NCI-H146 treated with DMSO at 0.1 percent for 48 hours (cell line): ENCODE measurements at regions not wholly inside any gene's neighbourhood (a gene's known extent, or its start where the extent isn't known, plus 50 kb on each side); places are given as distances from the start of the nearest gene placed in this dataset.
"Not testable (repeated sequence)": the region's sequence is repeated elsewhere in the genome, so short reads cannot be mapped to it uniquely, and the experiment has no call there.

ENCODE experiments used
- DNase-seq: peaks from one replicate; lab custom pipeline; 2025; ENCODE audit not compliant: unreplicated experiment; lab: John Stamatoyannopoulos, UW

DNA sequence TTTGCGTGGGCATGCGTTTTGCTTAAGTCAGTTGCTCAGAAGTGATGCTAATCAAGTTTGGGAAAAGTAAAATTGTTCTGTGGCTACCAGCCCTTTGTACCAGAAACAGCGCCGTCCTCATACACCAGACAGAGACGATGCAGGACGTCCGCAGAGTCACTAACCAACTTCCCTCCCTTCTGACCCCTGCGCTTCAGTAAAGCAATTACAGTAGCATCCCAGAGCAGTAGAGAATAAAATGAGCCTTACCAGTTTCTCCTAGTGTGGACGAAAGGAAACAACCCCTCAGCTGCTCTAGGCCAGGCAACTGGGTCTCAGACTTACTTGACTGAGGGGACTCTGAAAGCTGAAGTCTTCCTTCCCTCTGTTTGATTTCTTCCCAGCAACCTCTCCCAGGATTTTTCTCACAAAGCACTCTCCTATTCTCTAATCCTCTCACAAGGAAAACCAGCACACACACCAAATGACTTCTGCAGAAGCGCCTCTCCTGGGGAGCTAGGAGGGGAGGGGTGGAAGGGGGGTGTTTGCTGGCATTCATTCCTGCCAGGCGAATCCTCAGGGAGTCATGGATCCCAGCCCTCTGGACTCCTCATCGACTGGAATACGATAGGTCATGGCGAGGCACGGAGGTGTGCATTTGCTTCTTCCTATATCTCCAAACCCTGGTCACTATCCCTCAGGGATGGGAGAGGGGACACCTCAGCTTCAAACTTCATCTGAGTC lies 56.0 kb upstream of the MID1 start:
- DNase-seq: no peak

DNA sequence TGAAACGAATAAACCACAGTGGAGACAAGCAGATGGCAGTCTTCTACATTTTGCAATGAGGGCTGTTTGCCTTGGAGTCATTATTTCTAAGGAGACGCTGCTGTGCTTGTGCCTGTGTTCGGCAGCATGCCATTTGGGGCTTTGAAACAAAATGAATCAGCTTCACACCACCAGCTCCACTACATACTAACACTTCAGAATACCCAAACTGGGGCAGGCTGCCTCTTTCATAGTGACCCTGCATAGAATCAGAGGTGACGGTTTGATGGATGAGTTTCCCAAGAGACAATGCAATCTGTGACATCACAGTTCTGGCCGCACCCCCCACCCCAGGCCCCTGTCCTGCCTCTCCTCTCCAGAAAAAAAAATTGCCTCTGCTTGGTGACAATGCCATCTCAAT lies 57.1 kb upstream of the MID1 start:
- peak; percentile 20 for DNase-seq

DNA sequence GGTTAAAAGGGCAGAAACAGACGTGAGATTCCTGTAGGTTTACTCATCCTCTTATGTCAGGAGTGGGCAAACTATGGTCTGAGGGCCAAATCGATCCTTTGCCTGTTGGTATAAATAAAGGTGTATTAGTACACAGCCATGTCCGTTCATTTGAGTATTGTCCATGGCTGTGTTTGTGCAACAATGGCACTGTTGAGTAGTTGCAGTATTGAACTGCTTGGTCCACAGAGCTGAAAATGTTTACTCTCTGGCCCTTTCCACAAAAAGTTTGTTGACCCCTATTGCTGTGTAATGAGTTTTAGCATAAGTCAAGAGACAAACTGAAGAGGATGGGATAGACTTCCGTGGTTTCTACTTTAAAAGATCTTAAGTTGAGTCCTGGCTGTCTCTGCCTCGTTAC lies 59.0 kb upstream of the MID1 start:
- no peak for DNase-seq

DNA sequence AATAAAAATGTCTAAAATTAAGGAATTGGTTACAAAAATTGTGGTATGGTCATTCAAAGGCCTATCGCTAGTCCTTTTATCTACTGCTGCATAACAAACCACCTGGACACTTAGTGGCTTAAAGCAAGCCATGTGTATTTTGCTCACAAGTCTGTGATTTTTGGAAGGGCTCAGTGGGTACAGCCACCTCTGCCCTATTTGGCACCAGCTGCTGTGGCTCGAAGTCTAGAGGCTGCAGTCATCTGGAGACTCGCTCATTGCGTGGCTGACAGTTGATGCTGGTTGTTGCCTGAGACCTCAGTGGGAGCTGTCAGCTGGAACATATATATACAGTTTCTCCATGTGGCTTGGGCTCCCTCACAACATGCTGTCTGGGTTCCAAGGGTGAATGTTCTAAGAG lies 60.8 kb upstream of the MID1 start:
- DNase-seq: no peak

DNA sequence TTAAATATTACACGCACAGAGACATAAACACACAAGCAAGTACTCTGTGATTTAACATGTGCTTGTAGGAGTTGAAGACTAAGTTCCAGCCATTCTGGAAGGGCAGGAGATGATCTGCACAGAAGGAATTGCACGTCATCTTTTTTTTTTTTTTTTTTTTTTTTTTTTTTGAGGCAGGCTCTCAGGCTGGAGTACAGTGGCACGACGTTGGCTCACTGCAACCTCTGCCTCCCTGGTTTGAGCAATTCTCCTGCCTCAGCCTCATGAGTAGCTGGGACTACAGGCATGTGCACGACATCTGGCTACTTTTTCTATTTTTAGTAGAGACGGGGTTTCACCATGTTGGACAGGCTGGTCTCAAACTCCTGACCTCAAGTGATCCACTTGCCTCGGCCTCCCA lies 63.2 kb upstream of the MID1 start:
- DNase-seq: not testable (repeated sequence)

DNA sequence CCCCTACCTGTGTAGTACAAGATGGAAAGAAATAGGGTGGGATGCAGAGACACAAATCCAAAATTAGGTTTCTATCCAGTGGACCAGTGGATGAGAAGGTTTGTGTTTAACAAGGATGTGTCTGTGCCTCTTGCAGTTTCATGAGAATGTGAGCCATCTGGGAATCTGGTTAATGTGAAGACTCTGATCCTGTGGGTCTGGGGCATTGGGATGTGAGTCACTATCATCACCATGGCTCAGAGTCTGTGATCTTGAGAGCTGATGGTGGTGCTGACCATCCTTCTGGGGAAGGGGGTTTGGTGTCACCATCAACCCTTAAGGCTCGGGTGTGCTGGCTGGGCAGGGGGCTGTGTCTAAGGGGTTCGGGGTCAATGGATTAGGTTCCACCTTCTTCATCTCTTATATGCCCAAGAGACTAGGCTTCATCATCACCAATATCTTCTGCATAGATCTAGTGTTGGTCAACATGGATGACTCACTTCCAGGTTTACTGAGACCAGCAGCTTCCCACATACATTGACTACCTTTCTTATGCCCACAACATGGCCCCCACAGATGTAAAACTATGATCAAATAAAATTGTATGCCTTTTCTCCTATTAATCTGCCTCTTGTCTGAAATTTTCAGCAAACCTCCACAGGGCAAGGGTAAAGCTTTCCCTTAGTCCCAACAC lies 65.7 kb upstream of the MID1 start:
- DNase-seq: no peak

DNA sequence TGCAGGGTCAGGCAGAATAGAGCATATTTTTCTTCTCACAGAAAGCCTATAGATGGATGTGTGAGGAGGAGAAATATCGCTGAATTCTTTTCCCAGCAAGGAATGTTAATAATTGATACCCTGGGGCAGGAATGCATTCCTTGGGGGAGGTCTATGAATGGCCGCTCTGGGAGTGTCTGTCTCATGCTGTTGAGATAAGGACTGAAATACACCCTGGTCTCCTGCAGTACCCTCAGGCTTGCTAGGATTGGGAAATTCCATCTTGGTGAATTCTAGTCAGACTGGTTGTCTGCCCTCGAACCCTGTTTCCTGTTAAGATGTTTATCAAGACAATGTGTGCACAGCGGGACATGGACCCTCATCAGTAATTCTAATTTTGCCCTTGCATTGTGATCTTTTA lies 71.4 kb upstream of the MID1 start:
- not testable (repeated sequence) for DNase-seq

DNA sequence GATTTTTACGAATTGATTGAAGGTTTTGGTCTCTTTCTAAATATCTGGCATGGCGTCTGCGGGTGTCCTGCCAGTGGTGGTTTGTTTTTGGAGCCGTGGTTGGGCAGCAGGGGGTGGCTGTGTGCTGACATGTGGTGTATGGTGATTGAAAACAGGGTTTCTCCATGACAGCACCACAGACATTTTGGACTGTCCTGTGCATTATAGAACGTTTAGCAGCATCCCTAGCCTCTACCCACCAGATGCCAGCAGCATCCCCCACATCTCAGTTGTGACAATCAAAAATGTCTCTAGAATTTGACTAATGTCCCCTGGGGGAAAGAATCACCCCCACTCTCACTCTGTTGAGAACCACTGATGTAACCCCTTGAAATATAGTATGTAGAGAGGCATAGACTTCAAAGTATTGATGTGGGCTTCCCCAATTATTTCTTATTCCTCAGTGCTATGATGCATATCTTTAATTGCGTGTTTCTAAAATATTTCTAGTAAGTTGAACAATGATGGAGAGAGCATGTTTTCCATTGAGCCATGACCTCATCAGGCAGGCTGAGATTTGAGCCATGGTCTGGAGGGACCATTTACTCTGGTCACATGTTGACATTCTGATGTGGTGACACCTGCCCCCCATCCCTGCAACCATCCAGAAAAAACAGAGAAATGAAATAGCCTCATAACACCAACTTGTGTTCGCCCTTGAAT lies 77.4 kb upstream of the MID1 start:
- DNase-seq: no peak

DNA sequence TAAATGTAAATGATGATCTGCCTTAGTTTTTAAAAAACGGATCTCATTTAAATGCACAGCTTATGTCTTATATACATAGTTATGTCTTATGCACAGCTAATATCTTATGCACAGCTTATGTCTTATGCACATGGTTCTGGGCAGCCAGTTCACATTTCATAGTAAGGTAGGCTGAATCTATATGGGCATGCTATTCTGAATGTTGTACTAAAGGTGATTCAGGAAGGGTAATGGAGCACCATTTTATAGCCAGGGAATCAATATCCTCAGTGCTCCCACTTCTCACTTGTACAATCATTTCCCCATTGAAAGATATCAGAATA lies 77.9 kb upstream of the MID1 start:
- DNase-seq: no peak

DNA sequence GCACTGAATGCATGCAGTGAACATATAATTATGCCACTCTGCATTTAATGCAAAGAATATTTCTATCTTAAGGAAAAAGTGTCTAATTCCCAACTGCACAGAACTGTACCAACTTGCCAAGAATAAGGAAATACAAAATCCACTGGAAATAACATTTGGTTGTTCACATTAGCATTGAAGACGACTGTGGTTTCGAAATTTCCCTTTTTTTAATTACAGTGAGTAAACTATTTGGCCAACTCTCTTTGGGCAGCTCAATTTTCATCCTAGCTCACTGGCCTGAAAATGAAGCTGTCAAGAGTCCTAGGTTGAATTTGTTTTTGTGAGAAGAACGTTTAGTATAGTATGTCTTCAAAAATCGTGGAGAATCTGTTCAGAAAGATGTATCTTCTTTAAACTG lies 81.6 kb upstream of the MID1 start:
- DNase-seq: no peak

DNA sequence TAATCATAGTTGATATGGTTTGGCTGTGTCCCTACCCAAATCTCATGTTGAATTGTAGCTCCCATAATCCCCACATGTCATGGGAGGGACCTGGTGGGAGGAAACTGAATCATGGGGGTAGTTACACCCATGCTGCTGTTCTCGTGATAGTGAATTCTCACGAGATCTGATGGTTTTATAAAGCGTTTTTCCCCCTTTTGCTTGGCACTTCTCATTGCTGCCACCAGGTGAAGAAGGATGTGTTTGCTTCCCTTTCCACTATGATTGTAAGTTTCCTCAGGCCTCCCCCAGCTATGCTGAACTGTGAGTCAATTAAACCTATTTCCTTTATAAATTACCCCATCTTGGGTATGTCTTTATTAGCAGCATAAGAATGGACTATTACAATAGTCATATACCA lies 86.0 kb upstream of the MID1 start:
- not testable (repeated sequence) for DNase-seq

DNA sequence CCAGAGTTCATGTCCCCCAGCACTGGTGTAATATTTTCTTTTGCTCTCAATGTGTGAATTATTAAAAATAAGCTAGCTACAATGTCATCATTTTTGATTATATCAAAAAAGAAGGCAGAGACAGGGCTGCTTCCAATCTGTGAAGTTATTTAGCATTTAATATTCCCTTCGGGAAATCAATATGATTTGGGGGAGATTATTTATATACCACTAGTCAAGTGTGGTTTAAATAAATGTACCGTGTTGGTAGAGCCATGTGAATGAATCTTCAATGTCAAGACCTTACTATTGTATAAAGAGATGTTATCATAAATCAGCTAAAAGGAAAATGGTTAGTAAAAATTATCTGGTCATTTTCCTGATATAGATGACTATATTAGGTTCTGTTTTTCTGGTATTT lies 87.4 kb upstream of the MID1 start:
- DNase-seq: no peak

DNA sequence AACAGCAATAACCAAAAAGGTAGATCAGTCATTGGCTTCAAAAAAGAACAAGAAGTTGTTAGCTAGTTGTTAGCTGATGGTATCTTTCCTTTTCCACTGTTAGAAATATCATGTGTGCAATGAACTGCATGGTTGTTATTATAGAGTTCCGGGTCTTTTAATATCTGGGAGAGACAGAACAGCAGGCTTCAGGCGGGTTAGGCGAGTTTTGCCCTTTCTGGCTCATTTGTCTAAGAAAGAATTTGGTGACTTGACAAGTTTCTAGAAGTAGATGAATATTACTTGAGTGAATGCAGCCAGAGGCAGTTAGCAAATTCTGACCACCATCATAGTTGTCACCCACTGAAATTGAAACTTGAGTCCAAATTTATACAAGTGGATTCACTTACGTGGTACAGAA lies 88.9 kb upstream of the MID1 start:
- no peak for DNase-seq

DNA sequence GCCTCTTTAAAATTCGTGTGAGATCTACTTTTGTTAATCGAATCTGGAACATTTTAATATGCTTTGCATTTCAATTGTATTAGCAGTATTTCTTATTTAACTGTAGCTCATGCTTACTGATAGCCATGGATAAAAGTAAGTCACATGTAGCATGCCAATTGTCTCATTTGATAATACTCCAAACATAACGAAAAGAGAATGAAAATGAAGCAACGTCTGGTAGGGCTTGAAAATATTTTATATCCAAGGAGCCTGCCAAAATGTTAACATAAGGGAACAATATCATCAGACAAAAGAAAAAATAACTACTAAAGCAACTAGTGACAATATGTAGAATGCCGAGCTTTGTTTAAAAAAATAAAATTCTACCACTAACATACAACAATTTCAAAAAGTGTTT lies 94.1 kb upstream of the MID1 start:
- no peak for DNase-seq

DNA sequence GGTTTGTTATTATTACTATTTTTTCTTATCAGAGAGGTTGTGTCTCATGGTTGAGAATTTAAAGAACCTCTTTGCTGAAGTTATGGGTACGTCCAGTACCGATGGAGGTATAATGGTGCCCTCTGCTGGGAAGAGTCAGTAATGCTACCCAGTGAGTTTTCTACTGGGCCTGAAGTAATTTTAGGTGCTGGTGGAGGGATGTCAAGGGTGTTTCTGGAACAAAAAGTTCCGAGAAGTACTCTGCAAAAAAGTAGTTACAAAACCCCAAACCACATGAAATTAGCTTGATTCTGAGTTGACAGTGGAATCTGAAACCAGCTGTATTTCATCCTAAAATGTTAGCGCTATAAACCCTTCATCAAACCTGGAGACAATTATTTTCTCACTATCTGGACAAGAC lies 102.5 kb upstream of the MID1 start:
- peak; percentile 27 for DNase-seq

DNA sequence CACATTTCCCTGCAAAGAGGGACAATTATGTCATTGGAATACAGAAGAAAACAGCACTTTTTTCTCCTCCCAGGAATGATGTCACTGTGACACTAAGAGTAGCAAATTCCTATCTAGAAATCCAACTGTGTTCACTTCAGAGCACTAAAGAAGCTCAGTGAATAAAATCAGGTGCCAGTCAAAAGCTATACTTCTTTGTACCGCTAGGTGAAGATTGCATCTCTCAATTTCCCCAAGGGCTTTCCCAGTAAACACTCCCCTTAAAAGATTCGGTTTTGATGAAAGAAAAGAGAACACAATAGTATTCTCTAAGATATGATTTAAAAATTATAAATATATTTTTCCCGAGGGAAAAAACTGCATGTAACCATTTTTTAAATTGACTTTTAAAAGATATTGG lies 104.7 kb upstream of the MID1 start:
- DNase-seq: no peak

DNA sequence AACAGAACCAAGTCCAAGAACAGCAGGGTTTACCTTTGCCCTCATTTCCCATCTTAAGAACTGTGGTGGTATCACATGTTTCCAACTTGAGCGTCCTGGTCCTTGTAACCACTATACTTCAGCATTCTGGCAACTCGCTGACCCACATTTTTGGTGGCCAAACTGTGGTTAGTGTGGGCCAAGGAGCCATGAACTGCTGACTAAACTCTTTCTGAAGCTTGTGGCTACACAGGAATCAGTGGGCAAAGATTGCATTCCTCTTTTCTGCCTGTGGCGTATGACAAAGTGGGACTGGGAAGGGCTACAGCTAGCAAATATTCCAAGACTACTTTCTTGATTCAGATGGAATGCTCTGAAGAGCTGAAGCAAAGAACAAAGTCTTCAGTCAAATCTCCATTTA lies 106.3 kb upstream of the MID1 start:
- DNase-seq: no peak

DNA sequence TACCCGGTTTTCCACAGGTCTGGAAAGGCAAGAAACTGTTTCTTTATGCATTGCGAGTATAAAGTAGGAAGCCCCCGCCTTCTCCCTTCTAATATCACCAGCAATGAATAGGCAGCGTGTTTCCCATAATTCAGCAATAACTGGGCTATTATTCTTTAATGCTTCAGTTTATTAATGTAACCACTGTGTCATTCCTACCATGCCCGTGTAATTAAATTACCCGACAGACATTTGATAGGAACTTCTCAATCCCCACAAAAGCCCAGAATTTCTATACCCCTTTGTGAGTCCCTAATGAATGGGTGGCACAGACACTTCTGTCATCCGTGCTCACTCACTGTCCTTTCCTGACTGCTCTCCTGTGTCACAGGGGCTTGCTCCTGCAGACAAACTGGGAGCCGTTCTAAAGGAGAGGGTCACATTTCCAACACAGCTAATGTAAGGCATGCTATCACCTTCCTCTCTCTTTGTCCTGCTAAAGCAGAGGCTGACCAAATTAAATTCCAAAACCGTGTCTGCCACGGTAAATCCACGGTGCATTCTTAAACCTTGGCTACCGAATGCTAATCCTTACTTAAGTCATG lies 108.5 kb upstream of the MID1 start:
- DNase-seq: peak; percentile 26

DNA sequence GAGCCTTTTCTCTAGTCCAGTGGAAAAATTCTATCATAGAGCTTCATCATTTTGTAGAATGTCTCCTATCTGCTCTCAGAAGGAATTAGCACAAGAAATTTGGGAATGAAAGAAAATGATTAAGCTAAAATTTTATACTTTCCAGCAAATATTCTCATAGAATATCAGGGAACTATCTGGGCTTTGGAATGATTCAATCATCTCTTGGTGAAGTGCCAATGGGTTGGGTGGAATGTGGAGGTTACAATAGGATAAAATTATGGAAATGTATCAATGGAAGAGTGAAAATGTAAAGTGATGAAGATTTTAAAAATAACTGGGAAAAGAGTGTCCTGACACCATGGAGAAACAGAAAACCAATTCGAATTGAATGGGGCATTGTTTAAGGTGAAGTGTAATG lies 119.0 kb upstream of the MID1 start:
- no peak for DNase-seq

DNA sequence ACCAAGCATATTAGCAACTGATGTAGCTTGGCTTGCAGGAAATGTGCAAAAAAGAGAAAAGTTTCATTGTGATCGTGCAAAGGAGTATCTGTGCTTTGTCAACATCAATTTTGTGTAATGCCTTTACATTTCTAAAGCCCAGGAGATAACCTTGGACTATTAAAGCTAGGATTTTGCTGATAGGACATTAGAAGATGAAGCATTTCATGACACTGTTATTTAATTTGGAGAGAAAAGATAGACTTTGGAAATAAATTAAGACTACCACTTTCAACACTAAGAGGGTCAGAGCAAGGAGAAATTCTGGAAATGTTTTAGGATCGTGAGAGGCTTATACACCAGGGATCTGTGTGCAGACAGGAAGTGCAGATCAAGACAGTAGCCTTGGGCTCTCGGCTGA lies 120.6 kb upstream of the MID1 start:
- no peak for DNase-seq

DNA sequence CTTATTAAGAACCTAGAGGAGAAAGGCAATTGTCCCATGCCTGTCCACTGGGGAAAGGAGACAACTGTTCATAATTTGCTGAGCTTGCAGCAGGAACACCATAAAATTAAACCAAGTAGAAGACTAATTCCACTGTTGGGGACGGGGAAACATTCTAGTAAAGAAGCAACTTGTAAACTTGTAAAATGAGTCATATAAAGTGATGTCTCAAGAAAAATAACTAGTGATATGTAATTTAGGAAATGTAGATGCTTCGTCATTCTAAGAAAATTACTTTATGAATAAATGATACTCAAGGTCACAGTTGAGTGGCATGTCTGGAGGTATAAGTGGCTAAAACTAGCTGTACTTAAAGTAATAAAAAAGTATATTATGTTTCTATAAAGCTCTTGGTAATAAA lies 121.2 kb upstream of the MID1 start:
- no peak for DNase-seq

DNA sequence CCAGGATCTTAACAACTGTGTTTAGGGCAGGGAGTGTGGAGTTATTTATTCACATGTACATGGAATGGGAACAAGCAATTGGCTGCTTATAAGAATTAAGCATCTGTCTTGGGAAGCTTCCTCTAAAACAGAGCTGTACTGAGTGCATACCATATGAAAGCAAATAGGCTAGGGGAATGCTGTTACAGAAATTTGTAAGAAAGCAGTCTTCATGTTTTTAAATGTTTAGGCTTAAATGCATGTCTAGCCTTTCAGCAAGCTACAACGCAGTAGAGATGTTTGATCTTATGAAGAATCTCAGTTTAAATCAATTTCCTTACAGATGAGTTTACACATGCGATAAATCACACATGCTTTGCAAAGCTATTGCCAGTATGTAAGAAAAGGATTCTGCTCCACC lies 123.1 kb upstream of the MID1 start:
- no peak for DNase-seq
